ENCODE measurements at regions not wholly inside any gene's neighbourhood (a gene's known extent, or its start where the extent isn't known, plus 50 kb on each side); places are given as distances from the start of the nearest gene placed in this dataset.

DNA sequence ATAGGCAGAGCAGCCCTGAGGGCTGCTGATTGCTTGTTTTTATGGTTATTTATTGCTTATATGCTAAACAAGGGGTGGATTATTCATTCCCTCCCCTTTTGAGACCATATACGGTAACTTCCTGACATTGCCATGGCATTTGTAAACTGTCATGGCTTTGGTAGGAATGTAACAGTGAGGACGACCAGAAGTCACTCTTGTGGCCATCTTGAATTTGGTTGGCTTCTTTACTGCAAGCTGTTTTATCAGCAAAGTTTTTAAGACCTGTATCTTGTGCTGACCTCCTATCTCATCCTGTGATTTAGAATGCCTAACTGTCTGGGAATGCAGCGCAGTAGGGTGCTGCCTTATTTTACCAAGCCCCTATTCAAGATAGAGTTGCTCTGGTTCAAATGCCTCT is 531.8 kb upstream of the PRMT6 start:
- H3K9me3 ChIP-seq (ENCODE audit: control extremely low read depth in 1 of 5, control insufficient read depth in 4 of 5, insufficient read depth in 2 of 5, low read depth in 1 of 5, low read length in 4 of 5), result no peaks in the 10 kb centered on the region
- no peaks in the 10 kb centered on the region for H3K36me3 ChIP-seq (ENCODE audit: control insufficient read depth in 4 of 4, insufficient read depth in 4 of 4, low read length in 3 of 4)
- H3K4me1 ChIP-seq (ENCODE audit: control extremely low read depth in 1 of 4, control insufficient read depth in 4 of 4, insufficient read depth in 4 of 4, low read length in 3 of 4), result no peaks in the 10 kb centered on the region
- CTCF ChIA-PET, result no interaction called here
- 79% methylated on average over 2 of the region's 3 CpGs for WGBS (ENCODE audit: insufficient coverage)
- no peak overlapping the region for H3K27ac ChIP-seq (ENCODE audit: insufficient read depth in 1 of 2, low read depth in 1 of 2, low read length in 2 of 2, poor library complexity in 1 of 2, severe bottlenecking in 2 of 2)
- no peaks in the 10 kb centered on the region for H3K27me3 ChIP-seq (replicated peaks in 2 of 5; ENCODE audit: control insufficient read depth in 4 of 5, insufficient read depth in 5 of 5, low read length in 4 of 5)
- POLR2A ChIA-PET, result no interaction called here
- no peak for DNase-seq
- no peak overlapping the region for H3K4me3 ChIP-seq (ENCODE audit: control insufficient read depth in 1 of 7, extremely low read depth in 1 of 7, insufficient read depth in 4 of 7, low read depth in 2 of 7, low read length in 6 of 7)

DNA sequence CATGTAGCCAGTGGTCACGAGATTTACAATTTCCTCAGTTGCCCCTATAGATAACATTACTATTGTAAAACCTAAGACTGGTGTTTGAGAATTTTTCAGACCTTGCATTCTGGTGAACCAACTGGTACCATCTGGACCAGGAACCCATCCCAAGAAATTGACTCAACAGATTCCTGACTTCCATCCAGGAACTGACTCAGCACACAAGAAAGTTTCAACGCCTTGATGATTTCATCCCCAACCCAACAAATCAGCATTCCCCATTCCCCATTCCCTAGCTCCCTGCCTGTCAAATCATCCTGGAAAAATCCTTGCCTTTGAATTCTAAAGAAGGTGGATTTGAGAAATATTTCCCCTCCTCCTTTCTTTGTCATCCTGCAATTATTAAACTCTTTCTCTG is 529.8 kb upstream of the PRMT6 start:
- 90% methylated on average over 2 of the region's 2 CpGs for WGBS (ENCODE audit: insufficient coverage)
- no peak overlapping the region for H3K4me3 ChIP-seq (ENCODE audit: control insufficient read depth in 1 of 7, extremely low read depth in 1 of 7, insufficient read depth in 4 of 7, low read depth in 2 of 7, low read length in 6 of 7)
- CTCF ChIA-PET, result no interaction called here
- POLR2A ChIA-PET, result no interaction called here
- DNase-seq, result no peak
- H3K36me3 ChIP-seq (ENCODE audit: control insufficient read depth in 4 of 4, insufficient read depth in 4 of 4, low read length in 3 of 4), result no peaks in the 10 kb centered on the region
- no peaks in the 10 kb centered on the region for H3K27me3 ChIP-seq (replicated peaks in 2 of 5; ENCODE audit: control insufficient read depth in 4 of 5, insufficient read depth in 5 of 5, low read length in 4 of 5)
- H3K27ac ChIP-seq (ENCODE audit: insufficient read depth in 1 of 2, low read depth in 1 of 2, low read length in 2 of 2, poor library complexity in 1 of 2, severe bottlenecking in 2 of 2), result no peak overlapping the region
- H3K4me1 ChIP-seq (ENCODE audit: control extremely low read depth in 1 of 4, control insufficient read depth in 4 of 4, insufficient read depth in 4 of 4, low read length in 3 of 4), result no peaks in the 10 kb centered on the region
- H3K9me3 ChIP-seq (ENCODE audit: control extremely low read depth in 1 of 5, control insufficient read depth in 4 of 5, insufficient read depth in 2 of 5, low read depth in 1 of 5, low read length in 4 of 5), result no peaks in the 10 kb centered on the region

DNA sequence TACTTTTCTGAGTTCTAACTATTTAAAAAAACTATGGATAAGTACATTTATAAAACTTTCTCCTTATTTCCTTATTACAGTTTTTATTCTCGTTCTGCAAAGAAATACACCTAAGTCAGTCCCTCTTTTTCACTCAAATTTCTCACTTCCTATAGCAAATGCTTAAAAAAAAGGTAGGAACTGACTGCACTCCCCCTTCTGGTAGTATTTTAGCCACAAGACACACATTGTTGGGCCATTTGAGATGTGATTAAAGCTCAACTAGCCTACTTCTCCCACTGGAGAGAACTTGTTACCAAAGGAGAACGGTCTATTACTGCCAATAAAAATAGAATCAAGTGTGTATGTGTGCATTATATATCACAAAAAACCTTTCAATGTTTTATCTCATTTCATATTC is 521.9 kb upstream of the PRMT6 start:
- WGBS (ENCODE audit: insufficient coverage), result no CpG with 5 or more reads among the region's 2 CpGs
- Histone ChIP-seq H3K9me3 (ENCODE audit: control extremely low read depth in 1 of 5, control insufficient read depth in 4 of 5, insufficient read depth in 2 of 5, low read depth in 1 of 5, low read length in 4 of 5) (no peaks in the 10 kb centered on the region), H3K4me1 (ENCODE audit: control extremely low read depth in 1 of 4, control insufficient read depth in 4 of 4, insufficient read depth in 4 of 4, low read length in 3 of 4) (no peaks in the 10 kb centered on the region), H3K4me3 (ENCODE audit: control insufficient read depth in 1 of 7, extremely low read depth in 1 of 7, insufficient read depth in 4 of 7, low read depth in 2 of 7, low read length in 6 of 7) (no peak overlapping the region), H3K27ac (ENCODE audit: insufficient read depth in 1 of 2, low read depth in 1 of 2, low read length in 2 of 2, poor library complexity in 1 of 2, severe bottlenecking in 2 of 2) (no peak overlapping the region), H3K27me3 (replicated peaks in 2 of 5; ENCODE audit: control insufficient read depth in 4 of 5, insufficient read depth in 5 of 5, low read length in 4 of 5) (no peaks in the 10 kb centered on the region), H3K36me3 (ENCODE audit: control insufficient read depth in 4 of 4, insufficient read depth in 4 of 4, low read length in 3 of 4) (no peaks in the 10 kb centered on the region)
- no peak for DNase-seq
- ChIA-PET CTCF (no interaction called here), POLR2A (no interaction called here)

DNA sequence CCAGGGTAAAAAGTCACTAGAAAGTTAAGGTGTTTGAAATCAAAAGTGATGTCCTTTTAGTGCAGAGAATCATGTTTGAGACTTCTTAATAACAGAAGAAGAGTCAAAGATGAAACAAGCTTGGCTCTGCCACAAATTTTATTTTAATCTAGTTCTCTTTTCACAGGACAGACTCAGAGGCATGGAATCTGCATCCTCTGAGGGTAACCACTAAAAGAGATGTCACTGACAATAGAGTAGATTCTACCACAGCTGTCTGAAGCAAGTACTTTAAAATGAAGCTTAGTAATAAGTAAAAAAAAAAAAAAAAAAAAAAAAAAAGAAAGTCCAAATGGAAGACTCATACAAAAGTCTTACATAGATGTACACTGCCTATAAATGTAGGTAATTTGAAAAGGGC is 519.7 kb upstream of the PRMT6 start:
- ChIA-PET POLR2A (no interaction called here), CTCF (no interaction called here)
- no peak overlapping the region for H3K27ac ChIP-seq (ENCODE audit: insufficient read depth in 1 of 2, low read depth in 1 of 2, low read length in 2 of 2, poor library complexity in 1 of 2, severe bottlenecking in 2 of 2)
- no peak overlapping the region for H3K4me3 ChIP-seq (ENCODE audit: control insufficient read depth in 1 of 7, extremely low read depth in 1 of 7, insufficient read depth in 4 of 7, low read depth in 2 of 7, low read length in 6 of 7)
- H3K36me3 ChIP-seq (ENCODE audit: control insufficient read depth in 4 of 4, insufficient read depth in 4 of 4, low read length in 3 of 4), result no peaks in the 10 kb centered on the region
- H3K27me3 ChIP-seq (replicated peaks in 2 of 5; ENCODE audit: control insufficient read depth in 4 of 5, insufficient read depth in 5 of 5, low read length in 4 of 5), result no peaks in the 10 kb centered on the region
- H3K9me3 ChIP-seq (ENCODE audit: control extremely low read depth in 1 of 5, control insufficient read depth in 4 of 5, insufficient read depth in 2 of 5, low read depth in 1 of 5, low read length in 4 of 5), result no peaks in the 10 kb centered on the region
- DNase-seq, result no peak
- H3K4me1 ChIP-seq (ENCODE audit: control extremely low read depth in 1 of 4, control insufficient read depth in 4 of 4, insufficient read depth in 4 of 4, low read length in 3 of 4), result no peaks in the 10 kb centered on the region

DNA sequence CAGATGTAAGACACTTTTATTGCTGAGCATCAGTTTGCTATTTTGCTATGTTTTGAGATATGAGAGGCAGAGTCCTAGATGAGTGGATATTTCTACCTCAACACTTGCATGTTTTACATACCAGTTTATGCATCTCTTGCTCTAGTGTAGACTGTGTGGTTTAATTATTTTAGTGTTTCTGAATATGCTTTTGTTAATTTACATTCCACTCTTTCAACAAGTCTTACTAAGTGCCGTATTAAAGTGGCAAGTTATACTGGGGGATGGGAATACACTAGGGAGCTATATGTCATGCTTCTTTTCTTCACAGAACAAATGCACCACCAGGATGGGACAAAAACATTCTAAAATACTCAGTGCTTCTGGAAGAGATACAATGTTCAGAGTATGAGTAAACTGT is 507.7 kb upstream of the PRMT6 start:
- Histone ChIP-seq H3K27ac (ENCODE audit: insufficient read depth in 1 of 2, low read depth in 1 of 2, low read length in 2 of 2, poor library complexity in 1 of 2, severe bottlenecking in 2 of 2) (no peak overlapping the region), H3K9me3 (ENCODE audit: control extremely low read depth in 1 of 5, control insufficient read depth in 4 of 5, insufficient read depth in 2 of 5, low read depth in 1 of 5, low read length in 4 of 5) (peaks cover 0 to 3% (median 0%) of the 10 kb centered on the region in 5 experiments), H3K36me3 (ENCODE audit: control insufficient read depth in 4 of 4, insufficient read depth in 4 of 4, low read length in 3 of 4) (no peaks in the 10 kb centered on the region), H3K27me3 (replicated peaks in 2 of 5; ENCODE audit: control insufficient read depth in 4 of 5, insufficient read depth in 5 of 5, low read length in 4 of 5) (no peaks in the 10 kb centered on the region), H3K4me1 (ENCODE audit: control extremely low read depth in 1 of 4, control insufficient read depth in 4 of 4, insufficient read depth in 4 of 4, low read length in 3 of 4) (no peaks in the 10 kb centered on the region), H3K4me3 (ENCODE audit: control insufficient read depth in 1 of 7, extremely low read depth in 1 of 7, insufficient read depth in 4 of 7, low read depth in 2 of 7, low read length in 6 of 7) (no peak overlapping the region)
- DNase-seq, result no peak
- WGBS (ENCODE audit: insufficient coverage), result no CpG with 5 or more reads among the region's 1 CpG
- ChIA-PET POLR2A (no interaction called here), CTCF (no interaction called here)

DNA sequence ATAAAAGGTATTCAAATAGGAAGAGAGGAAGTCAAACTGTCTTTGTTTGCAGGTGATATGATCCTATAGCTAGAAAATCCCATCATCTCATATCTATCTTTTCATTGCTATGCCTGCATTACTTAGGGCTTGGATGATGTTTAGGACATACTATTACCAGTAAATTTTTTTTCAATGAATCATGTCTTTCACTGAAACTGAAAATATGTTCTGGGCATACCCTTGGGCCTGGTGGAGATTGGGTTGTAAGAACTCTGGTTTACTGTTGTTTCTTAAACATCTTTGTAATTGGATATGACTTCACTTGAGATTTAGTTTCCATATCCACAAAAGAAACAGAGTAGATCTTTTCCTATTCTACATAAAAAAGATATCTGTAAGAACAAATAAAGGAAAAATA is 502.2 kb upstream of the PRMT6 start:
- Histone ChIP-seq H3K27ac (ENCODE audit: insufficient read depth in 1 of 2, low read depth in 1 of 2, low read length in 2 of 2, poor library complexity in 1 of 2, severe bottlenecking in 2 of 2) (no peak overlapping the region), H3K36me3 (ENCODE audit: control insufficient read depth in 4 of 4, insufficient read depth in 4 of 4, low read length in 3 of 4) (no peaks in the 10 kb centered on the region), H3K4me1 (ENCODE audit: control extremely low read depth in 1 of 4, control insufficient read depth in 4 of 4, insufficient read depth in 4 of 4, low read length in 3 of 4) (no peaks in the 10 kb centered on the region), H3K27me3 (replicated peaks in 2 of 5; ENCODE audit: control insufficient read depth in 4 of 5, insufficient read depth in 5 of 5, low read length in 4 of 5) (no peaks in the 10 kb centered on the region), H3K9me3 (ENCODE audit: control extremely low read depth in 1 of 5, control insufficient read depth in 4 of 5, insufficient read depth in 2 of 5, low read depth in 1 of 5, low read length in 4 of 5) (peaks cover 0 to 6% (median 3%) of the 10 kb centered on the region in 5 experiments), H3K4me3 (ENCODE audit: control insufficient read depth in 1 of 7, extremely low read depth in 1 of 7, insufficient read depth in 4 of 7, low read depth in 2 of 7, low read length in 6 of 7) (no peak overlapping the region)
- POLR2A ChIA-PET, result no interaction called here
- CTCF ChIA-PET, result no interaction called here
- DNase-seq, result no peak

DNA sequence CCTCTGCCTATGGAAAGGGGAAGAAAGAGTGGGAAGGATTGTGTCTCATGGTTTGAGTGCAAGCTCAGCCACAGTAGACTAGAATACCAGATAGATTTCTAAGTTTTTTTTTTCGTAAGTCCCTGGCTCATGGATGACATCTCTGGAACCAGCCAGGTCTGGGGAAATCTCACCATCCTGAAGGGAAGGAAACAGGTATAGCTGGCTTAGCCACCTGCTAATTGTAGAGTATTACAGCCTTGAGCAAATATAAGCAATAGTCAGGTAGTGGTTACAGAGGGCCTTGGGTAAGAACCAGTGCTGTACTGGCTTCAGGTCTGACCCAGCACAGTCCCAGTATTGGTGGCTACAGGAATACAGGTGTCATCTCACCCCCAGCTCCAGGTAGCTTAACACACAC is 500.9 kb upstream of the PRMT6 start:
- H3K4me3 ChIP-seq (ENCODE audit: control insufficient read depth in 1 of 7, extremely low read depth in 1 of 7, insufficient read depth in 4 of 7, low read depth in 2 of 7, low read length in 6 of 7), result no peak overlapping the region
- H3K27me3 ChIP-seq (replicated peaks in 2 of 5; ENCODE audit: control insufficient read depth in 4 of 5, insufficient read depth in 5 of 5, low read length in 4 of 5), result no peaks in the 10 kb centered on the region
- H3K36me3 ChIP-seq (ENCODE audit: control insufficient read depth in 4 of 4, insufficient read depth in 4 of 4, low read length in 3 of 4), result no peaks in the 10 kb centered on the region
- WGBS (ENCODE audit: insufficient coverage), result 100% methylated on average over 1 of the region's 1 CpG
- no peaks in the 10 kb centered on the region for H3K4me1 ChIP-seq (ENCODE audit: control extremely low read depth in 1 of 4, control insufficient read depth in 4 of 4, insufficient read depth in 4 of 4, low read length in 3 of 4)
- peaks cover 0 to 6% (median 3%) of the 10 kb centered on the region in 5 experiments for H3K9me3 ChIP-seq (ENCODE audit: control extremely low read depth in 1 of 5, control insufficient read depth in 4 of 5, insufficient read depth in 2 of 5, low read depth in 1 of 5, low read length in 4 of 5)
- no peak for DNase-seq
- H3K27ac ChIP-seq (ENCODE audit: insufficient read depth in 1 of 2, low read depth in 1 of 2, low read length in 2 of 2, poor library complexity in 1 of 2, severe bottlenecking in 2 of 2), result no peak overlapping the region
- ChIA-PET POLR2A (no interaction called here), CTCF (no interaction called here)

DNA sequence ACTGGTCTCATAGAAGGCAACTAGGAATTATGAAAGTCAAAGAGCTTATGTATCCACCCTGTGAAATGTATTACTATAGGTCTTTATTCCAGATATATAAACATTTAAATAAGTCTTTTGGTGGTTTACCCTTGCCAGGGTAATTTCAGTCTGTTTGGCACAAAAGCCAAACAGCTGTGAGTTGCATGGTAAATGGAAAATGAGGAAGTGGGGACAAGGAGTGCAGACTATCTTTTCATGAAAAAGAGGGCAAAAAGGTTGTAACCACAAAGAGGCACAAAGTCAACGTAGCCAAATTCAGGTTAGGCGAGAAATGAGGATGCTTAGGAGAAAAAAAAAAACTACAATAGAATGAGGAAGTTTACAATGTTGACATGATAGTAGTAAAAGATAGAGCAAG is 492.3 kb upstream of the PRMT6 start:
- CTCF ChIA-PET, result no interaction called here
- Histone ChIP-seq H3K4me1 (ENCODE audit: control extremely low read depth in 1 of 4, control insufficient read depth in 4 of 4, insufficient read depth in 4 of 4, low read length in 3 of 4) (no peaks in the 10 kb centered on the region), H3K36me3 (ENCODE audit: control insufficient read depth in 4 of 4, insufficient read depth in 4 of 4, low read length in 3 of 4) (no peaks in the 10 kb centered on the region), H3K9me3 (ENCODE audit: control extremely low read depth in 1 of 5, control insufficient read depth in 4 of 5, insufficient read depth in 2 of 5, low read depth in 1 of 5, low read length in 4 of 5) (no peaks in the 10 kb centered on the region), H3K4me3 (ENCODE audit: control insufficient read depth in 1 of 7, extremely low read depth in 1 of 7, insufficient read depth in 4 of 7, low read depth in 2 of 7, low read length in 6 of 7) (no peak overlapping the region), H3K27ac (ENCODE audit: insufficient read depth in 1 of 2, low read depth in 1 of 2, low read length in 2 of 2, poor library complexity in 1 of 2, severe bottlenecking in 2 of 2) (no peak overlapping the region), H3K27me3 (replicated peaks in 2 of 5; ENCODE audit: control insufficient read depth in 4 of 5, insufficient read depth in 5 of 5, low read length in 4 of 5) (no peaks in the 10 kb centered on the region)
- 49% methylated on average over 2 of the region's 2 CpGs for WGBS (ENCODE audit: insufficient coverage)
- DNase-seq, result no peak
- POLR2A ChIA-PET, result no interaction called here
